Panc1 (cell line): ENCODE measurements at regions not wholly inside any gene's neighbourhood (a gene's known extent, or its start where the extent isn't known, plus 50 kb on each side); places are given as distances from the start of the nearest gene placed in this dataset.

ENCODE experiments used
- ATAC-seq: fragments of 200-7000 bp; cut with Tn5 transposase; 2 replicates; pipeline ENCODE4 v1.9.1; 2020; ENCODE audit warnings: mild to moderate bottlenecking, moderate library complexity
- BruUV-seq: library from RNA; stranded (reverse); fragments of 400-500 nt; replicated peaks from 2 replicates; lab custom pipeline; 2021; lab: Mats Ljungman, UMichigan
- CTCF ChIA-PET: fragments of 300-600 bp; sonication (Branson Sonifier 250); formaldehyde crosslinking; loops from one replicate; lab custom pipeline; 2022; ENCODE audit warnings: antibody characterized with exemption; lab: Charles Lee
- POLR2A ChIA-PET: fragments of 300-600 bp; sonication (Branson Sonifier 250); formaldehyde crosslinking; loops from one replicate; lab custom pipeline; 2022; ENCODE audit warnings: antibody characterized with exemption; lab: Charles Lee
- DNase-seq: peaks from one replicate; pipeline ENCODE4 v3.0.0-alpha.2; 2010; ENCODE audit warnings: low read depth, low spot score
- H3K27ac ChIP-seq: 2 replicates; pipeline ENCODE4 v1.5.1; 2011; ENCODE audit warnings: mild to moderate bottlenecking, low read length, inconsistent platforms
- H3K27me3 ChIP-seq: fragments of 200-500 bp; sonication (Bioruptor generic); 2 replicates; pipeline ENCODE4 v1.6.0; 2014; ENCODE audit warnings: low read length, inconsistent platforms; ENCODE audit not compliant: control insufficient read depth, insufficient read depth
- H3K36me3 ChIP-seq: fragments of 200-500 bp; sonication (Bioruptor generic); 2 replicates; pipeline ENCODE4 v1.5.1; 2014; ENCODE audit warnings: inconsistent platforms, mild to moderate bottlenecking, low read length, moderate library complexity; ENCODE audit not compliant: control insufficient read depth, insufficient read depth
- H3K4me1 ChIP-seq: 2 replicates; pipeline ENCODE4 v1.5.1; 2011; ENCODE audit warnings: inconsistent platforms, mild to moderate bottlenecking, low read length, moderate library complexity; ENCODE audit not compliant: control insufficient read depth, insufficient read depth
- H3K4me3 ChIP-seq, 2 experiments: 2 replicates each; pipeline ENCODE4 v1.5.1; 2011 to 2012; ENCODE audit warnings: low read depth in 2 of 2, low read length in 2 of 2, mild to moderate bottlenecking in 2 of 2, inconsistent platforms in 1 of 2, moderate library complexity in 1 of 2
- H3K9me3 ChIP-seq: fragments of 200-500 bp; sonication (Bioruptor generic); 2 replicates; pipeline ENCODE4 v1.5.1; 2014; ENCODE audit warnings: low read depth, mild to moderate bottlenecking, inconsistent platforms, low read length, moderate library complexity; ENCODE audit not compliant: control insufficient read depth, insufficient read depth
- POLR2AphosphoS5 ChIP-seq: IDR thresholded peaks from 2 replicates; pipeline ENCODE4 v1.6.1; 2012; ENCODE audit warnings: mild to moderate bottlenecking, low read depth, low read length, moderate library complexity
- SIN3A ChIP-seq: IDR thresholded peaks from 2 replicates; pipeline ENCODE4 v1.6.1; 2012; ENCODE audit warnings: low read depth, mild to moderate bottlenecking, low read length, moderate library complexity, borderline replicate concordance; ENCODE audit not compliant: insufficient read depth
- TCF7L2 ChIP-seq: IDR thresholded peaks from 2 replicates; pipeline ENCODE4 v1.6.1; 2011; ENCODE audit warnings: mild to moderate bottlenecking, low read depth, low read length, inconsistent platforms
- in situ Hi-C: cut with HindIII; loops from 2 replicates; pipeline ENCODE4 v1.10.0; 2016; ENCODE audit warnings: low sequenced_read_pairs, low pct_unique_long_range_greater_than_20kb
- intact Hi-C: fragments of 100-400 bp; cut with micrococcal nuclease; formaldehyde crosslinking; loops from one replicate; pipeline ENCODE4 v1.10.0; 2022; ENCODE audit not compliant: unreplicated experiment
- TF ChIP-seq, protein P1 (sequence below): fragments of 450-650 bp; IDR thresholded peaks from 2 replicates; pipeline ENCODE4 v1.5.1; 2017; ENCODE audit warnings: mild to moderate bottlenecking
- TF ChIP-seq, protein P2 (sequence below), 2 experiments: IDR thresholded peaks; 2 replicates each; pipeline ENCODE4 v1.6.1; 2011 to 2012; ENCODE audit warnings: low read depth in 2 of 2, control low read depth in 1 of 2, low read length in 1 of 2, mild to moderate bottlenecking in 1 of 2, moderate library complexity in 1 of 2; ENCODE audit not compliant: insufficient read depth in 1 of 2

DNA sequence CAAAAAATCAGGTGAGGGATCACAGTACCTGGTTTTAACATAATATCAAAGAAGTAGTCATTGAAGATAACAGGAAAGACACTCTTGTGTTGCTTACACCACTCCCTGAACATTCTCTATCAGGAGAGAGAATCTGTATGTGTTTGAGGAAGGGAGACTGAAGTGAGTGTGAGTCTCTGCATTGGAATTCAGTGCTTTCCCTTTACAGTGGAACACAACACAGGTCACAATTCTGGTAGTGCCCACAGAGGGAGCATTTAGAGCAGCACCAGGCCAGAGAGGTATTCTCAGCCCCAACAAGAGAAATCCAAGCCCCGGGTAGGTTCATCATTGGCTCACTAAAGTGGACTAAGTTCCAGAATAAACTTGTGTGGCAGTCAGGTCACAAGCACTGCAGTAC is 64.7 kb upstream of the UBQLN2 start:
- no peak overlapping the region for H3K4me3 ChIP-seq

DNA sequence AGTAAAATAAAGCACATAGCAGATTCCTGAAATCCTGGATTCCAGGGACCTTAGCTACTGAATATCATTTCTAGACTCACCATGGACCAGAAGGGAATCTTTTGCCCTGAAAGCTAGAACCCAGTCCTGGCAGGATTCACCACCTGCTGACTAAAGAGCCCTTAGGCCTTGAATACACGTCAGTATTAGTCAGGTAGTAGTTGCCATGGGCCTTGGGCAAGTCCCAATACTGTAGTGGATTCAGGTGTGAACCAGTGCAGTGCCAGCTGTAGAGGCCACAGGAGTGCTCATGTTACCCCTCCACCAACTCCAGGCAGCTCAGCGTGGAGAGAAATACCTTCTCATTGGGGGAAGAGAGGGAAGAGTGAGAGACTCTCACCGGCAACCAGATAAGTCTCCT is 64.1 kb upstream of the UBQLN2 start:
- no peaks in the 10 kb centered on the region for H3K4me1 ChIP-seq
- POLR2A ChIA-PET: no interaction called here
- DNase-seq: no peak

More for the DNA sequence above, 64.7 kb upstream of the UBQLN2 start:
- intact Hi-C loops (no loop called here), in situ Hi-C loops (no loop called here)
- no peak overlapping the region for H3K27ac ChIP-seq
- no peaks in the 10 kb centered on the region for H3K27me3 ChIP-seq
- no peak for ATAC-seq
- no TSS peak for BruUV-seq
- no peaks in the 10 kb centered on the region for H3K4me1 ChIP-seq
- ChIA-PET CTCF (no interaction called here), POLR2A (no interaction called here)
- no peaks in the 10 kb centered on the region for H3K9me3 ChIP-seq
- TF ChIP-seq SIN3A (no peak), TCF7L2 (no peak), POLR2AphosphoS5 (no peak)
- TF ChIP-seq, protein P1, sequence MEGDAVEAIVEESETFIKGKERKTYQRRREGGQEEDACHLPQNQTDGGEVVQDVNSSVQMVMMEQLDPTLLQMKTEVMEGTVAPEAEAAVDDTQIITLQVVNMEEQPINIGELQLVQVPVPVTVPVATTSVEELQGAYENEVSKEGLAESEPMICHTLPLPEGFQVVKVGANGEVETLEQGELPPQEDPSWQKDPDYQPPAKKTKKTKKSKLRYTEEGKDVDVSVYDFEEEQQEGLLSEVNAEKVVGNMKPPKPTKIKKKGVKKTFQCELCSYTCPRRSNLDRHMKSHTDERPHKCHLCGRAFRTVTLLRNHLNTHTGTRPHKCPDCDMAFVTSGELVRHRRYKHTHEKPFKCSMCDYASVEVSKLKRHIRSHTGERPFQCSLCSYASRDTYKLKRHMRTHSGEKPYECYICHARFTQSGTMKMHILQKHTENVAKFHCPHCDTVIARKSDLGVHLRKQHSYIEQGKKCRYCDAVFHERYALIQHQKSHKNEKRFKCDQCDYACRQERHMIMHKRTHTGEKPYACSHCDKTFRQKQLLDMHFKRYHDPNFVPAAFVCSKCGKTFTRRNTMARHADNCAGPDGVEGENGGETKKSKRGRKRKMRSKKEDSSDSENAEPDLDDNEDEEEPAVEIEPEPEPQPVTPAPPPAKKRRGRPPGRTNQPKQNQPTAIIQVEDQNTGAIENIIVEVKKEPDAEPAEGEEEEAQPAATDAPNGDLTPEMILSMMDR: no peak
- TF ChIP-seq, protein P2, sequence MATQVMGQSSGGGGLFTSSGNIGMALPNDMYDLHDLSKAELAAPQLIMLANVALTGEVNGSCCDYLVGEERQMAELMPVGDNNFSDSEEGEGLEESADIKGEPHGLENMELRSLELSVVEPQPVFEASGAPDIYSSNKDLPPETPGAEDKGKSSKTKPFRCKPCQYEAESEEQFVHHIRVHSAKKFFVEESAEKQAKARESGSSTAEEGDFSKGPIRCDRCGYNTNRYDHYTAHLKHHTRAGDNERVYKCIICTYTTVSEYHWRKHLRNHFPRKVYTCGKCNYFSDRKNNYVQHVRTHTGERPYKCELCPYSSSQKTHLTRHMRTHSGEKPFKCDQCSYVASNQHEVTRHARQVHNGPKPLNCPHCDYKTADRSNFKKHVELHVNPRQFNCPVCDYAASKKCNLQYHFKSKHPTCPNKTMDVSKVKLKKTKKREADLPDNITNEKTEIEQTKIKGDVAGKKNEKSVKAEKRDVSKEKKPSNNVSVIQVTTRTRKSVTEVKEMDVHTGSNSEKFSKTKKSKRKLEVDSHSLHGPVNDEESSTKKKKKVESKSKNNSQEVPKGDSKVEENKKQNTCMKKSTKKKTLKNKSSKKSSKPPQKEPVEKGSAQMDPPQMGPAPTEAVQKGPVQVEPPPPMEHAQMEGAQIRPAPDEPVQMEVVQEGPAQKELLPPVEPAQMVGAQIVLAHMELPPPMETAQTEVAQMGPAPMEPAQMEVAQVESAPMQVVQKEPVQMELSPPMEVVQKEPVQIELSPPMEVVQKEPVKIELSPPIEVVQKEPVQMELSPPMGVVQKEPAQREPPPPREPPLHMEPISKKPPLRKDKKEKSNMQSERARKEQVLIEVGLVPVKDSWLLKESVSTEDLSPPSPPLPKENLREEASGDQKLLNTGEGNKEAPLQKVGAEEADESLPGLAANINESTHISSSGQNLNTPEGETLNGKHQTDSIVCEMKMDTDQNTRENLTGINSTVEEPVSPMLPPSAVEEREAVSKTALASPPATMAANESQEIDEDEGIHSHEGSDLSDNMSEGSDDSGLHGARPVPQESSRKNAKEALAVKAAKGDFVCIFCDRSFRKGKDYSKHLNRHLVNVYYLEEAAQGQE (IDR thresholded peaks at IDR 0.05; ENCODE audit: insufficient read depth in 1 of 2, low read depth in 2 of 2, low read length in 1 of 2): no peak
- DNase-seq: no peak
- H3K36me3 ChIP-seq: no peaks in the 10 kb centered on the region

More for the DNA sequence above, 64.1 kb upstream of the UBQLN2 start:
- BruUV-seq: no TSS peak
- Histone ChIP-seq H3K27ac (no peak overlapping the region), H3K27me3 (no peaks in the 10 kb centered on the region), H3K9me3 (no peaks in the 10 kb centered on the region), H3K4me3 (no peak overlapping the region), H3K36me3 (no peaks in the 10 kb centered on the region)
- in situ Hi-C loops (no loop called here), intact Hi-C loops (no loop called here)
- CTCF ChIA-PET: no interaction called here
- no peak for ATAC-seq
- TF ChIP-seq, protein P1: no peak
